GM19238 (cell line): ENCODE measurements at regions not wholly inside any gene's neighbourhood (a gene's known extent, or its start where the extent isn't known, plus 50 kb on each side); places are given as distances from the start of the nearest gene placed in this dataset.
"Not testable (repeated sequence)": the region's sequence is repeated elsewhere in the genome, so short reads cannot be mapped to it uniquely, and the experiment has no call there.

Experiments used
- DNase-seq: peaks from one replicate; pipeline ENCODE4 v3.0.0; 2011; ENCODE audit warnings: low spot score; ENCODE audit not compliant: insufficient read length

DNA sequence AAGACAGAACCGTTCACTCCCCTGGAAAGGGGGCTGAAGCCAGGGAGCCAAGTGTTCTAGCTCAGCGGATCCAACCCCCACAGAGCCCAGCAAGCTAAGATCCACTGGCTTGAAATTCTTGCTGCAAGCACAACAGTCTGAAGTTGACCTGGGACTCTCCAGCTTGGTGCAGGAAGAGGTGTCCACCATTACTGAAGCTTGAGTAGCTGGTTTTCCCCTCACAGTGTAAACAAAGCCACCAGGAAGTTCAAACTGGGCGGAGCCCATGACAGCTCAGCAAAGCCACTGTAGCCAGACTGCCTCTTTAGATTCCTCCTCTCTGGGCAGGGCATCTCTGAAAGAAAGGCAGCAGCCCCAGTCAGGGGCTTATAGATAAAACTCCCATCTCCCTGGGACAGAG lies 132.8 kb upstream of the SPRED1 start:
- not testable (repeated sequence) for DNase-seq

DNA sequence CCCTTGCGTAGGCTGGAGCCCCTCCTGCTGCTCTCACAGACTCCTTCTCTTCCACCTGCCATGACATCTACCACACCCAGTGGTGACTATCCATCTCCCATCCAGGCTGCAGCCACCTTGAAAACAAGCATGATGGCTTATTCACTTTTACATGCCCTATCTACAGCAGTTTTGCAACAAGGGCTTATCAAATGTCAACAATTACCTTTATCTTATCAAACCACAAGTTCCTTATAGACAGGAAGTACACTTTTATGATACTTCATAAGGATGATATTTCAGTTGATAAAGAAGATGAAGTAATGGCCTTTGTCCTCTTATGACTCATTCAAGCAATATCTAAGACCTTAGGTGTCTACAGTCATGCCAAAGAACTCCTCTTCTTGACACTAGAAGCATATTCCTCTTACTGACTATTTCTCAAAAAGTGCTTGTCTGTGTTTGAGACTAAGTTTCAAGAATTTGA lies 125.3 kb upstream of the SPRED1 start:
- no peak for DNase-seq

DNA sequence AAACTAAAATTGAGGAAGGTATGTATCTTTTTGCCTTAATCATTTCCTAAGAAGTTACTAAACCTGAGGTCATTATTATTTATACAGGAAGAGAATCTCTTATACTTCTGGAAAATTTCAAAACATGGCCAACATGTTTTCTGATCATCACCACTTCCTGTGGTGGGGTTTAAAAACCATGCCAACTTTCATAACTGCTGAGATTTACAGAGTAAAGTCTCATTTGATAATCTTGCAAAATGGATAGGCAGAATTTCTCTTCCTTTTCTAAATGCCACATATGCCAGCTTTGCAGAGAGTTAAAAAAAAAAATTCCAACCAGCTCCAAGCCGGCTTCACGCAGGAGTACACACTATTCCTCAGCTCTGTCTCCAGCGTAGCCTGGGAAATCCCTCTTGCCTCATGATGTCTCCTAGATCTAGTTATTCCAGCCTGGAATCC lies 124.3 kb upstream of the SPRED1 start:
- DNase-seq: no peak

- DNase-seq: no peak
Measured at GRCh38 chr15:38128921-38129320, 123.7 kb upstream of the SPRED1 start.

- DNase-seq: no peak
Measured at GRCh38 chr15:38129531-38130204, 123.0 kb upstream of the SPRED1 start.

DNA sequence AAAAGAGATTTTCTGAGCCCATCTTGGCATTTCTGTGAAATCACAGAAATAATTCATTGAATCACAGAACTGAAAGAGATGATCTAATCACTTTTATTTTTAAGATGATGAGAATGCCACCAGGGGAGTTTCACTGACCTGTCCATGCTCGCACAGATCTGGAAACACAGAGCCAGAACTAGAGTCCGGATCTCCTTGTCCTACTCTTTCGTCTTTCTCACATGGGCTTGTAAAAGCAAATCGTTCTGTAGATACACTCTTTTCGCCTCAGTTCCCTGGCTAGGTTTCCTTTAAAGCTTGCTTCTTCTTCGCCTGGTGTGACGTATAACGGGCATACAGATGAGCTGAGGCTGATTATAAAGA lies 122.5 kb upstream of the SPRED1 start:
- DNase-seq: no peak

- DNase-seq: no peak
Measured at GRCh38 chr15:38130740-38131498, 121.7 kb upstream of the SPRED1 start.

- DNase-seq: no peak
Measured at GRCh38 chr15:38134252-38134651, 118.4 kb upstream of the SPRED1 start.

- not testable (repeated sequence) for DNase-seq
Measured at GRCh38 chr15:38142195-38142594, 110.4 kb upstream of the SPRED1 start.

DNA sequence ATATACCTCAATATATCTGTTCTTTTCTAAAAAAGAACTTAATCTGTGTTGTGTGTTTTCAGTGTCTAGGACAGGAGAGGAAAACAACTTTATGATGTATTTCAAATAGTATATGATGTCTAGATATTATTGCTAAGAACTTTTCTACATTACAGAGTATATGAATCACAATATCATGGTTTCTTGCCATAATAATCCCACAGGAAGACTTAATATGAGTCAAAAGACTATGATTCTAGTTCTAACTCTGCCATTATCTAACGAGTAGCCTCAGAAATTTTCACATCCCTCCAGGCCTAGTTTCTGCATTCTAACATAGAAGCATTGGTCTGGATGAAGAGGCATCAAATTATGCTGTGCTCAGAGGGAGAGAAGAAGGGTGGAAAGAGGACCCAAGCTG lies 107.7 kb upstream of the SPRED1 start:
- no peak for DNase-seq

DNA sequence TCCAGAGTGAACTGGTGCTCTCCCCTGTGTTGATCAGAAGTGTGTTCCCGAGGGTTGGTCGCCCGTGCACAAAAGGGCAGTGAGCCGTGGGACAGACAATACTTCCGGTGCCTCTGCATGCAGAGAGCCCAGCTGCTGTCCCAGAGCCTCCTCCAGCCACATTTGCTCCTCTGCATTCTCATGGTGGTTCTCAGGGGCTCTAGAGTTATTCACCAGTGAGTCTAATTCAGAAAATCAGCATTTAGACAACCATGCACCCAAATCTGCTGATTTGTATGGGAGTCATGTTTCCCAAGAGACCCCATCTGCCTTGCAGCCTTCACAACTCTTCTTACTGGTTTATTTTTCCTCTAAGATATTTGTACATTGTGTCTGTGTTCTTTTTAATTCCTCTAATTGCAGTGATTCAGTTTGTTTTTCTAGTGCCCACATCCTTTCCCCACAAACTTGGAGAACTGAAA lies 107.0 kb upstream of the SPRED1 start:
- no peak for DNase-seq

GRCh38 chr15:38147246-38147645 lies 105.4 kb upstream of the SPRED1 start:
- no peak for DNase-seq

- no peak for DNase-seq
Measured at GRCh38 chr15:38148471-38148870, 104.2 kb upstream of the SPRED1 start.

DNA sequence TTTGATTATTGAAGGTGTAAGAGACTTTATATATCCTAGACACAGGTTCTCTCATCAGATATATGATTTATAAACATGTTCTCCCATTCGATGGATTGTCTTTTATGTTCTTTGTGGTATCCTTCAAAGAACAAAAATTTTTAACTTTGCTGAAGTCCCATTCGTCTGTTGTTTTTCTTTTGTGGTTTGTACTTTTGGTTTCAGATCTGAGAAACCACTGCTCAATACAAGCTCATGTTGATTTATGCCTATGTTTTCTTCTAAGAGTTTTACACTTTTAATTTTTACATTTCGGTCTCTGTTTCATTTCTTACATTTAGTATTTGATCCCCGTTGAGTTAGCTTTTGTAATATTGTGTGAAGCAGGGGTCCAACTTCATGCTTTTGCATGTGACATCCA lies 103.3 kb upstream of the SPRED1 start:
- no peak for DNase-seq

- DNase-seq: no peak
Measured at GRCh38 chr15:38150148-38150547, 102.5 kb upstream of the SPRED1 start.

DNA sequence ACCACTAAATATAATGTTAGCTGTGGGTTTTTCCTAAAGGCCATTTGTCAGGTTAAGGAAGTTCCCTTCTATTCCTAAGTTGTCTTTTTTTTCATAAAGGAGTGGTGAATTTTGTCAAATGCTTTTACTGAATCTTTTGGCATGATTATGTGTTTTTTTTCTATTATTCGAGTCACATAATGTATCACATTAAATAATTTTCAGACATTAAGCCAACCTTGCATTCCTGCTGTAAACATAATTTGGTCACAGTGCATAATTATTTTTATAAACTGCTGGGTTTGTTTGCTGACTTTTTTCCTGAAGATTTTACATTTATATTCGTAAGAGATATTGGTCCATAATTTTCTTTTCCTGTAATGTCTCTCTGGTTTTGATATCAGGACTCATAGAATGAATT lies 101.8 kb upstream of the SPRED1 start:
- DNase-seq: no peak

- no peak for DNase-seq
Measured at GRCh38 chr15:38153781-38154180, 98.9 kb upstream of the SPRED1 start.

DNA sequence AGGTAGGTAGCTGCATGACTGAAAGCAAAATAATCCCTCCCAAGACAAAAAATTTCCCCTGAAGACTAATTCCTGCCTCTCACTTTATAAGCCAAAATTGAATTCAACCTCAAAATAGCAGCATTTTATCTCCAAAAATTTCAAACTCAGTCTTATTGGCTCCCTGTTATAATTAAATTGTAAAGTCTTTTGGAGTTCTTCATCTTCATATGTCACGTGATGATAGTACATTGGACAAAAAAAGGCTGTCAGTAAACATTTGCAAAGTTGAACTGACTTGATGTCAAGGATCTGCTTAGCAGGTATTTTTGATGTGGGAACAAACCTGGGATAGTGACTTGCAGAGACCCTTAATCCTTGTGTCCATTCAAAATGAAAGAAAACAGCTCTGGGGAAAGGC lies 98.4 kb upstream of the SPRED1 start:
- no peak for DNase-seq

DNA sequence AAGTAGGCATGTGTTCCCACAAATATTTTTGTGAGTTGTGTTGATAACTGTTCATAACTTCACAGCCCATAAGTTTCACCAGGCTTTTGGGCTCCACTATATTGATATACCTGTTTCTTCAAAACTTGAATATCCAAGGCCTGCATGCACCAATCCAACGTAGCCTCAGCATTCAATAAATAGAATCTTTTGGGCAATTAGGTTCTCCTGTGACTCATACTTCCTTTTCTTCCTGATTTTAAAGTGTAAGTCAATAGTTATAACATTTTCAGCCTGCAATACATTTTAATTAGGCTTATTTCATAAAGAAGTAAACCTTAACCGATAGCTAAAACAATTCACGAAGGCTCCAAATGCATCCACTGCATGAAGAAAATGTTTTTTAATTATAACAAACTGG lies 97.8 kb upstream of the SPRED1 start:
- DNase-seq: no peak

GRCh38 chr15:38163658-38164057 lies 89.0 kb upstream of the SPRED1 start:
- DNase-seq: no peak

GRCh38 chr15:38164061-38164460 lies 88.6 kb upstream of the SPRED1 start:
- DNase-seq: no peak

DNA sequence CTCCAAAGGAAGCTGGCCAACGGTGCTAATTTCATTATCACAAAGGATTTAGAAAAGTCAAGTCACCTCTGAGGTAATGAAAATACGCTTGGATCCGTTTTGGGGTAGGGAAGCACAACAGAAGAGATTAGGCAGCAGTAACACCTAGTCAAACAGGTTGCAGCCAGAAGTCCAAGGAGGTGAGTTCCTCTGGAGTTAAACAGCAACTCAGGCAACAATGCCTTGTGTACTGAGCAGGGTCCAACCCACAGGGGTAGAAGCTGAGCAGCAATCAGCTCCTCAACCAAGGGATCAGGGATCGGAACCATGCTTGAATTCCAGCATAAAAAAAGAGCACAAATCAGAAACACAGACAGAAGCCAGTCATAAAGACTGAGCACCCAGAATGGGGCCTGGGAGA lies 88.1 kb upstream of the SPRED1 start:
- DNase-seq: no peak
